ENCODE measurements at regions not wholly inside any gene's neighbourhood (a gene's known extent, or its start where the extent isn't known, plus 50 kb on each side); places are given as distances from the start of the nearest gene placed in this dataset.

- Histone ChIP-seq H3K79me2 (ENCODE audit: insufficient read depth, low read length) (no peaks in the 10 kb centered on the region), H3K27me3 (ENCODE audit: low read length) (no peaks in the 10 kb centered on the region), H3K9ac (ENCODE audit: low read length) (no peak overlapping the region), H3K4me2 (ENCODE audit: low read depth, low read length, poor library complexity, severe bottlenecking) (no peak overlapping the region), H3K36me3 (ENCODE audit: low read length) (no peaks in the 10 kb centered on the region), H4K20me1 (ENCODE audit: low read depth, low read length) (no peaks in the 10 kb centered on the region), H3K4me3 (ENCODE audit: insufficient read depth, low read length, poor library complexity, severe bottlenecking) (no peak overlapping the region), H3K9me2 (replicated peaks; ENCODE audit: insufficient read depth, low read length) (no peaks in the 10 kb centered on the region), H3K9me3 (ENCODE audit: insufficient read depth, low read length) (no peaks in the 10 kb centered on the region), H2AFZ (ENCODE audit: low read depth, low read length, severe bottlenecking) (no peak overlapping the region), H3F3A (ENCODE audit: insufficient read depth) (no peaks in the 10 kb centered on the region), H3K27ac (ENCODE audit: low read depth, low read length) (no peak overlapping the region)
- TF ChIP-seq EZH2phosphoT487 (conservative IDR thresholded peaks at IDR 0.05; ENCODE audit: low read length) (no peak), CTCF (IDR thresholded peaks at IDR 0.05; ENCODE audit: insufficient read depth, low read length, poor library complexity, severe bottlenecking) (no peak)
Measured at GRCh38 chr2:13201924-13202323, 485.2 kb downstream of the TRIB2 start.

GRCh38 chr2:13212115-13212514 lies 495.4 kb downstream of the TRIB2 start:
- Histone ChIP-seq H2AFZ (ENCODE audit: low read depth, low read length, severe bottlenecking) (no peak overlapping the region), H3K4me2 (ENCODE audit: low read depth, low read length, poor library complexity, severe bottlenecking) (no peak overlapping the region), H3K27me3 (ENCODE audit: low read length) (no peaks in the 10 kb centered on the region), H3K9ac (ENCODE audit: low read length) (no peak overlapping the region), H3K36me3 (ENCODE audit: low read length) (no peaks in the 10 kb centered on the region), H3K27ac (ENCODE audit: low read depth, low read length) (no peak overlapping the region), H3K9me2 (replicated peaks; ENCODE audit: insufficient read depth, low read length) (no peaks in the 10 kb centered on the region), H3K79me2 (ENCODE audit: insufficient read depth, low read length) (no peaks in the 10 kb centered on the region), H4K20me1 (ENCODE audit: low read depth, low read length) (no peaks in the 10 kb centered on the region), H3K4me3 (ENCODE audit: insufficient read depth, low read length, poor library complexity, severe bottlenecking) (no peak overlapping the region), H3K9me3 (ENCODE audit: insufficient read depth, low read length) (no peaks in the 10 kb centered on the region), H3F3A (ENCODE audit: insufficient read depth) (no peaks in the 10 kb centered on the region)
- TF ChIP-seq EZH2phosphoT487 (conservative IDR thresholded peaks at IDR 0.05; ENCODE audit: low read length) (no peak), CTCF (IDR thresholded peaks at IDR 0.05; ENCODE audit: insufficient read depth, low read length, poor library complexity, severe bottlenecking) (no peak)

- H3K36me3 ChIP-seq (ENCODE audit: low read length), result no peaks in the 10 kb centered on the region
- H3K4me2 ChIP-seq (ENCODE audit: low read depth, low read length, poor library complexity, severe bottlenecking), result no peak overlapping the region
- H3K27me3 ChIP-seq (ENCODE audit: low read length), result no peaks in the 10 kb centered on the region
- no peak for TF ChIP-seq CTCF (IDR thresholded peaks at IDR 0.05; ENCODE audit: insufficient read depth, low read length, poor library complexity, severe bottlenecking)
- no peak for TF ChIP-seq EZH2phosphoT487 (conservative IDR thresholded peaks at IDR 0.05; ENCODE audit: low read length)
- H3F3A ChIP-seq (ENCODE audit: insufficient read depth), result no peaks in the 10 kb centered on the region
- no peak overlapping the region for H3K9ac ChIP-seq (ENCODE audit: low read length)
- no peak overlapping the region for H3K27ac ChIP-seq (ENCODE audit: low read depth, low read length)
- H4K20me1 ChIP-seq (ENCODE audit: low read depth, low read length), result no peaks in the 10 kb centered on the region
- no peaks in the 10 kb centered on the region for H3K79me2 ChIP-seq (ENCODE audit: insufficient read depth, low read length)
- H2AFZ ChIP-seq (ENCODE audit: low read depth, low read length, severe bottlenecking), result no peak overlapping the region
- no peaks in the 10 kb centered on the region for H3K9me3 ChIP-seq (ENCODE audit: insufficient read depth, low read length)
- no peaks in the 10 kb centered on the region for H3K9me2 ChIP-seq (replicated peaks; ENCODE audit: insufficient read depth, low read length)
- no peak overlapping the region for H3K4me3 ChIP-seq (ENCODE audit: insufficient read depth, low read length, poor library complexity, severe bottlenecking)
Measured at GRCh38 chr2:13218205-13218604, 501.5 kb downstream of the TRIB2 start.
